Mesenchymal stem cell (in vitro differentiated cells and primary cell): ENCODE measurements at regions not wholly inside any gene's neighbourhood (a gene's known extent, or its start where the extent isn't known, plus 50 kb on each side); places are given as distances from the start of the nearest gene placed in this dataset.
"Not testable (repeated sequence)": the region's sequence is repeated elsewhere in the genome, so short reads cannot be mapped to it uniquely, and the experiment has no call there.

ENCODE experiments used
- DNase-seq: peaks from one replicate; pipeline ENCODE4 v3.0.0-alpha.2; 2013
- H2AFZ ChIP-seq: one replicate; pipeline ENCODE4 v1.6.1; 2013; ENCODE audit warnings: low read depth, mild to moderate bottlenecking, control low read depth, inconsistent platforms, low read length, moderate library complexity
- H2AK5ac ChIP-seq: 2 replicates; pipeline ENCODE4 v1.6.1; 2013; ENCODE audit warnings: low read length, moderate library complexity, mild to moderate bottlenecking, inconsistent platforms; ENCODE audit not compliant: severe bottlenecking
- H2BK120ac ChIP-seq: one replicate; pipeline ENCODE4 v1.6.1; 2013; ENCODE audit warnings: low read depth, mild to moderate bottlenecking, inconsistent platforms, low read length, moderate library complexity
- H2BK12ac ChIP-seq, 2 experiments: one replicate each; pipeline ENCODE4 v1.6.1; 2013; ENCODE audit warnings: inconsistent platforms in 2 of 2, low read length in 2 of 2, mild to moderate bottlenecking in 2 of 2, moderate library complexity in 2 of 2, control low read depth in 1 of 2
- H2BK15ac ChIP-seq: one replicate; pipeline ENCODE4 v1.6.1; 2013; ENCODE audit warnings: mild to moderate bottlenecking, low read depth, inconsistent platforms; ENCODE audit not compliant: poor library complexity, severe bottlenecking
- H2BK5ac ChIP-seq: 2 replicates; pipeline ENCODE4 v1.6.1; 2013; ENCODE audit warnings: low read depth, mild to moderate bottlenecking, low read length, control low read depth, inconsistent platforms; ENCODE audit not compliant: poor library complexity, severe bottlenecking
- H3K14ac ChIP-seq, 2 experiments: one replicate each; pipeline ENCODE4 v1.6.1; 2013; ENCODE audit warnings: inconsistent platforms in 2 of 2, low read length in 2 of 2, control low read depth in 1 of 2, mild to moderate bottlenecking in 1 of 2, moderate library complexity in 1 of 2
- H3K18ac ChIP-seq, 2 experiments: one replicate each; pipeline ENCODE4 v1.6.1; 2013; ENCODE audit warnings: inconsistent platforms in 2 of 2, low read length in 2 of 2, control low read depth in 1 of 2, low read depth in 1 of 2, mild to moderate bottlenecking in 1 of 2
- H3K23ac ChIP-seq, 2 experiments: one replicate each; pipeline ENCODE4 v1.6.1; 2013; ENCODE audit warnings: inconsistent platforms in 2 of 2, low read length in 2 of 2, mild to moderate bottlenecking in 2 of 2, moderate library complexity in 2 of 2, control low read depth in 1 of 2
- H3K27ac ChIP-seq: 2 replicates; pipeline ENCODE4 v1.5.1; 2013; ENCODE audit warnings: mild to moderate bottlenecking, moderate library complexity, low read length, control low read depth, inconsistent platforms; ENCODE audit not compliant: poor library complexity, severe bottlenecking
- H3K27me3 ChIP-seq, 2 experiments: 2 replicates each; pipeline versions ENCODE4 v1.6.1 to v1.7.0; 2013; ENCODE audit warnings: low read length in 2 of 2, mild to moderate bottlenecking in 2 of 2, moderate library complexity in 2 of 2, control low read depth in 1 of 2, inconsistent platforms in 1 of 2; ENCODE audit not compliant: control insufficient read depth in 1 of 2, insufficient read depth in 1 of 2
- H3K36me3 ChIP-seq, 2 experiments: 2 replicates each; pipeline versions ENCODE4 v1.6.1 to v1.7.0; 2013; ENCODE audit warnings: low read length in 2 of 2, control low read depth in 1 of 2, inconsistent platforms in 1 of 2, low read depth in 1 of 2, mild to moderate bottlenecking in 1 of 2; ENCODE audit not compliant: insufficient read depth in 2 of 2, control insufficient read depth in 1 of 2
- H3K4ac ChIP-seq, 2 experiments: one replicate each; pipeline ENCODE4 v1.6.1; 2013; ENCODE audit warnings: inconsistent platforms in 2 of 2, low read length in 2 of 2, mild to moderate bottlenecking in 2 of 2, moderate library complexity in 2 of 2, control low read depth in 1 of 2, low read depth in 1 of 2
- H3K4me1 ChIP-seq: 2 replicates; pipeline ENCODE4 v1.6.1; 2013; ENCODE audit warnings: low read depth, low read length, control low read depth; ENCODE audit not compliant: control insufficient read depth, insufficient read depth
- H3K4me2 ChIP-seq: 2 replicates; pipeline ENCODE4 v1.6.1; 2013; ENCODE audit warnings: low read length, mild to moderate bottlenecking, inconsistent platforms; ENCODE audit not compliant: poor library complexity, severe bottlenecking
- H3K4me3 ChIP-seq, 2 experiments: 2 replicates each; pipeline versions ENCODE4 v1.5.1 to v1.7.0; 2013; ENCODE audit warnings: low read length in 2 of 2, mild to moderate bottlenecking in 2 of 2, control low read depth in 1 of 2, low read depth in 1 of 2; ENCODE audit not compliant: insufficient read depth in 1 of 2
- H3K79me1 ChIP-seq: replicated peaks from 2 replicates; pipeline ENCODE4 v1.6.1; 2013; ENCODE audit warnings: mild to moderate bottlenecking, control low read depth, low read length, inconsistent platforms; ENCODE audit not compliant: poor library complexity, severe bottlenecking
- H3K9ac ChIP-seq: 2 replicates; pipeline ENCODE4 v1.7.0; 2013; ENCODE audit warnings: mild to moderate bottlenecking, low read length, moderate library complexity
- H3K9me3 ChIP-seq: 2 replicates; pipeline ENCODE4 v1.7.0; 2013; ENCODE audit warnings: mild to moderate bottlenecking, low read length; ENCODE audit not compliant: control insufficient read depth
- H4K8ac ChIP-seq: one replicate; pipeline ENCODE4 v1.6.1; 2013; ENCODE audit warnings: inconsistent platforms, mild to moderate bottlenecking, low read length, moderate library complexity
- H4K91ac ChIP-seq: one replicate; pipeline ENCODE4 v1.6.1; 2013; ENCODE audit warnings: mild to moderate bottlenecking, low read length, inconsistent platforms
- WGBS: methylation state at CpG from one replicate; pipeline ENCODE4 v1.1.7; 2013; ENCODE audit warnings: mixed read lengths; 5-methylcytosine and 5-hydroxymethylcytosine counted together

DNA sequence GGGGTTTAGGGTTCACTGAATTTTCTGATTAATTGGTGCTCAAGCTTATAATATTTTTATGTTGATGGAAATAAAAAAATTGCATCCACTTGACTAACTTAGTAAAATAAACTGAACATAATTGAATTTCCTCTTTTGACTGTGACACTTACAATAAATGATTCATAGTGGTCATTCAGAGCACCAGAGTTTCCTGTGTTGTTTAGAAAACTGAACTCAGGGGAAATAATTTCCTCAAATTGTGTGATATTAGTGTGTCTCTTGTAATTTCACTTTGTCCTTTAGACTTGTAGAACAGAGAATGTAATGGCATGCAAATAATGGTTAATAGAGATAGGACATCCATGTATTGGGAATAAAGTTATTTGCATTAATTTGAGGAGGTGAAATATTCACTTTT, 319.7 kb upstream of the MAN1A1 start:
- no peak overlapping the region for H4K8ac ChIP-seq
- no peaks in the 10 kb centered on the region for H3K36me3 ChIP-seq
- H3K4me2 ChIP-seq, result no peak overlapping the region
- no peak overlapping the region for H2BK15ac ChIP-seq
- no peaks in the 10 kb centered on the region for H3K27me3 ChIP-seq
- no peak overlapping the region for H2AK5ac ChIP-seq
- no peak overlapping the region for H3K4me3 ChIP-seq
- H3K9ac ChIP-seq, result no peak overlapping the region
- H3K9me3 ChIP-seq, result no peaks in the 10 kb centered on the region
- H2AFZ ChIP-seq, result no peak overlapping the region
- H2BK12ac ChIP-seq, result no peak overlapping the region
- no peak overlapping the region for H2BK5ac ChIP-seq
- no peak overlapping the region for H3K23ac ChIP-seq
- DNase-seq, result no peak
- H3K27ac ChIP-seq, result no peak overlapping the region
- H3K18ac ChIP-seq, result no peak overlapping the region
- no peak overlapping the region for H4K91ac ChIP-seq
- no peak overlapping the region for H3K14ac ChIP-seq
- H3K4ac ChIP-seq, result no peak overlapping the region
- no peaks in the 10 kb centered on the region for H3K79me1 ChIP-seq
- H3K4me1 ChIP-seq, result no peaks in the 10 kb centered on the region
- no peak overlapping the region for H2BK120ac ChIP-seq

GRCh38 chr6:119665432-119665831, 315.9 kb upstream of the MAN1A1 start:
- H3K27ac ChIP-seq, H3K4me3 ChIP-seq, DNase-seq, H3K36me3 ChIP-seq, H3K4me2 ChIP-seq, H3K18ac ChIP-seq, H3K79me1 ChIP-seq, H3K14ac ChIP-seq, H3K4ac ChIP-seq, H4K8ac ChIP-seq, H2BK5ac ChIP-seq, H2BK12ac ChIP-seq, H3K9me3 ChIP-seq, H2AFZ ChIP-seq, H2BK120ac ChIP-seq, H3K23ac ChIP-seq, H3K9ac ChIP-seq, H2AK5ac ChIP-seq, H2BK15ac ChIP-seq, H3K4me1 ChIP-seq, H3K27me3 ChIP-seq: not testable (repeated sequence)
- H4K91ac ChIP-seq, result peak overlapping the region; percentile 39
- WGBS, result 96% methylated on average over 10 of the region's 10 CpGs

DNA sequence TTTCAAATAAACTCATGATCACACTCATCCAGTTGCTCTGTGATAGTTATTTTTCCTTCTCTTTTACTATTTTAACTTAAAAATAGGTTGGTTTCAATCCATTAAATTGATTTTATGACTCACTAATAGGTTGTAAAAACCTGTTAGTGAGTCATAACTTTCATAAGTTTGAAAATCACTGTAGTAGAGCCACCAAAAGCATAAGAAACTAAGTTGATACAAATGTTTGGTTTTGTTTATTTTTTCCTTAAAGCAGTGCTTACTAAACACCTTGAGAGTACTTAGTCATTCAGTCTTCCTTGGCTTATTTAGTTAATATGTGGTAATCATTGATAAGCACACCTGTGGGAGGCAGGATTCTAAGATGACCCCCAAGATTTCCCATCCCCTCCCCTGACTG, 312.1 kb upstream of the MAN1A1 start:
- H2BK120ac ChIP-seq, result no peak overlapping the region
- H4K91ac ChIP-seq, result no peak overlapping the region
- H3K27me3 ChIP-seq, result no peaks in the 10 kb centered on the region
- no peak overlapping the region for H3K4me2 ChIP-seq
- H3K9ac ChIP-seq, result no peak overlapping the region
- no peak overlapping the region for H3K27ac ChIP-seq
- H2BK5ac ChIP-seq, result no peak overlapping the region
- no peak overlapping the region for H2BK15ac ChIP-seq
- no peak overlapping the region for H2BK12ac ChIP-seq
- H3K79me1 ChIP-seq, result no peaks in the 10 kb centered on the region
- no peaks in the 10 kb centered on the region for H3K4me1 ChIP-seq
- no peak overlapping the region for H3K4ac ChIP-seq
- no peaks in the 10 kb centered on the region for H3K36me3 ChIP-seq
- H2AFZ ChIP-seq, result no peak overlapping the region
- H3K14ac ChIP-seq, result no peak overlapping the region
- no peak overlapping the region for H2AK5ac ChIP-seq
- DNase-seq, result no peak
- H3K23ac ChIP-seq, result no peak overlapping the region
- no peak overlapping the region for H4K8ac ChIP-seq
- no peak overlapping the region for H3K18ac ChIP-seq
- no peak overlapping the region for H3K4me3 ChIP-seq
- H3K9me3 ChIP-seq, result no peaks in the 10 kb centered on the region

- H3K9me3 ChIP-seq, result no peaks in the 10 kb centered on the region
- H3K4me2 ChIP-seq, result no peak overlapping the region
- H2AFZ ChIP-seq, result no peak overlapping the region
- no peak overlapping the region for H2BK12ac ChIP-seq
- H3K4me3 ChIP-seq, result no peak overlapping the region
- no peak overlapping the region for H2BK5ac ChIP-seq
- 97% methylated on average over 3 of the region's 4 CpGs for WGBS
- H3K9ac ChIP-seq, result no peak overlapping the region
- no peak overlapping the region for H3K23ac ChIP-seq
- no peak overlapping the region for H4K8ac ChIP-seq
- H3K14ac ChIP-seq, result no peak overlapping the region
- H3K27ac ChIP-seq, result no peak overlapping the region
- H4K91ac ChIP-seq, result no peak overlapping the region
- no peaks in the 10 kb centered on the region for H3K27me3 ChIP-seq
- H2AK5ac ChIP-seq, result no peak overlapping the region
- H3K79me1 ChIP-seq, result no peaks in the 10 kb centered on the region
- no peak overlapping the region for H3K18ac ChIP-seq
- H2BK15ac ChIP-seq, result no peak overlapping the region
- no peaks in the 10 kb centered on the region for H3K4me1 ChIP-seq
- H3K4ac ChIP-seq, result no peak overlapping the region
- no peak overlapping the region for H2BK120ac ChIP-seq
- no peak for DNase-seq
- no peaks in the 10 kb centered on the region for H3K36me3 ChIP-seq
Observed at GRCh38 chr6:119661078-119661477, 311.5 kb upstream of the MAN1A1 start.
